Keratinocyte (primary cell): ENCODE measurements at regions not wholly inside any gene's neighbourhood (a gene's known extent, or its start where the extent isn't known, plus 50 kb on each side); places are given as distances from the start of the nearest gene placed in this dataset.

ENCODE experiments used
- DNase-seq: peaks from one replicate; pipeline ENCODE4 v3.0.0-alpha.2; 2011; ENCODE audit warnings: low read depth, missing footprints, low spot score
- FAIRE-seq: peaks from 2 replicates; lab custom pipeline; 2011; peaks lifted over from hg19 to GRCh38; lab: Jason Lieb, UNC
- H2AFZ ChIP-seq: 2 replicates; pipeline ENCODE4 v1.6.0; 2012; ENCODE audit warnings: low read length, control low read depth, inconsistent platforms; ENCODE audit not compliant: control insufficient read depth
- H3K27ac ChIP-seq: 2 replicates; pipeline ENCODE4 v1.5.1; 2011; ENCODE audit warnings: low read length; ENCODE audit not compliant: control insufficient read depth, insufficient read depth
- H3K27me3 ChIP-seq: 3 replicates; pipeline ENCODE4 v1.6.0; 2011; ENCODE audit warnings: low read length; ENCODE audit not compliant: control insufficient read depth, insufficient read depth; ENCODE audit errors: extremely low read depth
- H3K36me3 ChIP-seq, 2 experiments: 2 replicates in 1 of 2; 3 replicates in 1 of 2; pipeline ENCODE4 v1.5.1; 2011; ENCODE audit warnings: low read length in 2 of 2, mild to moderate bottlenecking in 1 of 2; ENCODE audit not compliant: control insufficient read depth in 2 of 2, insufficient read depth in 2 of 2; ENCODE audit errors: extremely low read depth in 1 of 2
- H3K4me1 ChIP-seq: 3 replicates; pipeline ENCODE4 v1.5.1; 2011; ENCODE audit warnings: low read length; ENCODE audit not compliant: control insufficient read depth, insufficient read depth; ENCODE audit errors: extremely low read depth
- H3K4me2 ChIP-seq: 3 replicates; pipeline ENCODE4 v1.6.0; 2011; ENCODE audit warnings: low read depth, low read length; ENCODE audit not compliant: control insufficient read depth, insufficient read depth; ENCODE audit errors: extremely low read depth
- H3K4me3 ChIP-seq, 3 experiments: fragments of 200-600 bp in 1 of 3; sonication (generic) in 1 of 3; 2 replicates in 2 of 3; 3 replicates in 1 of 3; pipeline ENCODE4 v1.5.1; 2011 to 2016; ENCODE audit warnings: low read length in 3 of 3, mild to moderate bottlenecking in 3 of 3, control low read depth in 2 of 3, inconsistent platforms in 1 of 3, low read depth in 1 of 3, mixed read lengths in 1 of 3, mixed run types in 1 of 3, moderate library complexity in 1 of 3; ENCODE audit not compliant: control insufficient read depth in 2 of 3, insufficient read depth in 2 of 3; ENCODE audit errors: extremely low read depth in 1 of 3
- H3K79me2 ChIP-seq: 2 replicates; pipeline ENCODE4 v1.6.0; 2012; ENCODE audit warnings: low read length; ENCODE audit not compliant: control insufficient read depth, insufficient read depth
- H3K9ac ChIP-seq: 3 replicates; pipeline ENCODE4 v1.6.0; 2011; ENCODE audit warnings: low read length; ENCODE audit not compliant: control insufficient read depth, insufficient read depth; ENCODE audit errors: extremely low read depth
- H3K9me1 ChIP-seq: 3 replicates; pipeline ENCODE4 v1.6.0; 2011; ENCODE audit warnings: low read length; ENCODE audit not compliant: control insufficient read depth, insufficient read depth; ENCODE audit errors: extremely low read depth
- H3K9me3 ChIP-seq: 2 replicates; pipeline ENCODE4 v1.5.1; 2012; ENCODE audit warnings: low read depth, low read length; ENCODE audit not compliant: control insufficient read depth
- H4K20me1 ChIP-seq: 3 replicates; pipeline ENCODE4 v1.6.0; 2011; ENCODE audit warnings: low read length; ENCODE audit not compliant: control insufficient read depth, insufficient read depth; ENCODE audit errors: extremely low read depth
- CTCF ChIP-seq, 3 experiments: IDR thresholded peaks in 1 of 3; conservative IDR thresholded peaks in 1 of 3; optimal IDR thresholded peaks in 1 of 3; 2 replicates in 2 of 3; 3 replicates in 1 of 3; pipeline versions ENCODE3 to v1.5.1; 2011; ENCODE audit warnings: low read length in 3 of 3, mild to moderate bottlenecking in 3 of 3, moderate library complexity in 2 of 3, control low read depth in 1 of 3, inconsistent platforms in 1 of 3; ENCODE audit not compliant: insufficient read depth in 2 of 3; ENCODE audit errors: extremely low read depth in 1 of 3
- EZH2 ChIP-seq: IDR thresholded peaks from one replicate; pipeline ENCODE4 v1.6.1; 2012; ENCODE audit warnings: inconsistent platforms, mild to moderate bottlenecking, low read length, moderate library complexity
- dilution Hi-C: fragments of 300-500 bp; cut with MboI; formaldehyde crosslinking; loops from one replicate; pipeline ENCODE4 v1.7.0; 2020; ENCODE audit warnings: low sequenced_read_pairs; ENCODE audit not compliant: extremely low pct_ligation_motif_present

GRCh38 chr15:39409876-39410530 is 170.9 kb upstream of the THBS1 start:
- no peaks in the 10 kb centered on the region for H3K36me3 ChIP-seq
- no peaks in the 10 kb centered on the region for H3K9me1 ChIP-seq
- no peaks in the 10 kb centered on the region for H3K9me3 ChIP-seq
- DNase-seq (no peak), FAIRE-seq (no peak)
- H3K4me2 ChIP-seq, result no peak overlapping the region
- no peaks in the 10 kb centered on the region for H3K79me2 ChIP-seq
- H3K9ac ChIP-seq, result no peak overlapping the region
- H2AFZ ChIP-seq, result no peak overlapping the region
- no peaks in the 10 kb centered on the region for H4K20me1 ChIP-seq
- dilution Hi-C loops, result no loop called here
- H3K4me3 ChIP-seq, result no peak overlapping the region
- H3K4me1 ChIP-seq, result peaks cover 37% of the 10 kb centered on the region
- no peak overlapping the region for H3K27ac ChIP-seq
- no peaks in the 10 kb centered on the region for H3K27me3 ChIP-seq
- TF ChIP-seq EZH2 (no peak), CTCF (optimal IDR thresholded peaks at IDR 0.05 in 1 of 3, IDR thresholded peaks at IDR 0.05 in 1 of 3, conservative IDR thresholded peaks at IDR 0.05 in 1 of 3; ENCODE audit: extremely low read depth in 1 of 3, insufficient read depth in 2 of 3, low read length in 3 of 3) (no peak)

- Histone ChIP-seq H3K79me2 (no peaks in the 10 kb centered on the region), H3K4me2 (peak overlapping the region; percentile 60), H2AFZ (peak overlapping the region; percentile 86), H4K20me1 (no peaks in the 10 kb centered on the region), H3K4me3 (peak overlapping the region in 1 of 3 experiments; percentile 9), H3K9me3 (peaks cover 3% of the 10 kb centered on the region), H3K4me1 (peaks cover 23% of the 10 kb centered on the region), H3K36me3 (no peaks in the 10 kb centered on the region), H3K9me1 (no peaks in the 10 kb centered on the region), H3K9ac (peak overlapping the region; percentile 5), H3K27ac (peak overlapping the region; percentile 72), H3K27me3 (no peaks in the 10 kb centered on the region)
- dilution Hi-C loops, result no loop called here
- peak; percentile 93 for FAIRE-seq
- DNase-seq, result no peak
- TF ChIP-seq CTCF (optimal IDR thresholded peaks at IDR 0.05 in 1 of 3, IDR thresholded peaks at IDR 0.05 in 1 of 3, conservative IDR thresholded peaks at IDR 0.05 in 1 of 3; ENCODE audit: extremely low read depth in 1 of 3, insufficient read depth in 2 of 3, low read length in 3 of 3) (no peak), EZH2 (no peak)
Observed at GRCh38 chr15:39411102-39411989, 169.5 kb upstream of the THBS1 start.
